ENCODE measurements at regions not wholly inside any gene's neighbourhood (a gene's known extent, or its start where the extent isn't known, plus 50 kb on each side); places are given as distances from the start of the nearest gene placed in this dataset.

GRCh38 chr1:109814993-109815786 is 51.5 kb upstream of the EPS8L3 start:
- Histone ChIP-seq H3K4me3 (replicated peaks in 1 of 3; ENCODE audit: insufficient read depth in 1 of 3, low read depth in 2 of 3, low read length in 3 of 3) (no peak overlapping the region), H3K4me1 (ENCODE audit: insufficient read depth, low read length) (peaks cover 22% of the 10 kb centered on the region), H4K20me1 (ENCODE audit: insufficient read depth, low read length) (no peaks in the 10 kb centered on the region), H3K27ac (ENCODE audit: extremely low read length, insufficient read depth, low read length) (no peak overlapping the region), H3K9me3 (ENCODE audit: low read length) (peaks cover 8% of the 10 kb centered on the region), H3K4me2 (ENCODE audit: low read depth, low read length) (no peak overlapping the region), H2AFZ (ENCODE audit: low read length) (no peak overlapping the region), H3K36me3 (replicated peaks in 1 of 2; ENCODE audit: control insufficient read depth in 1 of 2, insufficient read depth in 2 of 2, low read length in 2 of 2) (no peaks in the 10 kb centered on the region), H3K27me3 (ENCODE audit: control insufficient read depth in 1 of 2, insufficient read depth in 2 of 2, low read length in 2 of 2) (peaks cover 0 to 3% of the 10 kb centered on the region in 2 experiments; a peak in 1 of 5 replicates), H3K9ac (ENCODE audit: insufficient read depth, low read depth, low read length) (no peak overlapping the region), H3K79me2 (ENCODE audit: insufficient read depth, low read length) (no peaks in the 10 kb centered on the region)
- in situ Hi-C loops (cut with HindIII; ENCODE audit: extremely low pct_ligation_motif_present, low pct_unique_long_range_greater_than_20kb), result loop anchor here (5.0 kb wide), 1 partner anchor 82 kb away; no protein-coding TSS in a partner anchor
- BruUV-seq (replicated peaks), result no TSS peak
- CTCF ChIA-PET (ENCODE audit: low intra/inter-chr PET ratio, low total read pairs), result no interaction called here
- 36% methylated on average over 8 of the region's 8 CpGs for WGBS (ENCODE audit: low lambda C conversion rate)
- ATAC-seq, result no peak
- DNase-seq (ENCODE audit: low spot score), result no peak
- intact Hi-C loops (cut with micrococcal nuclease; ENCODE audit: unreplicated experiment), result no loop called here
- POLR2A ChIA-PET, result no interaction called here
- FAIRE-seq, result no peak
- TF ChIP-seq ZBTB8A (CRISPR knock-in tag; IDR thresholded peaks at IDR 0.05; ENCODE audit: borderline replicate concordance, low read depth), result no peak
- no peak for TF ChIP-seq ZSCAN20 (CRISPR knock-in tag; IDR thresholded peaks at IDR 0.05; ENCODE audit: borderline replicate concordance)
- TF ChIP-seq, protein P1, sequence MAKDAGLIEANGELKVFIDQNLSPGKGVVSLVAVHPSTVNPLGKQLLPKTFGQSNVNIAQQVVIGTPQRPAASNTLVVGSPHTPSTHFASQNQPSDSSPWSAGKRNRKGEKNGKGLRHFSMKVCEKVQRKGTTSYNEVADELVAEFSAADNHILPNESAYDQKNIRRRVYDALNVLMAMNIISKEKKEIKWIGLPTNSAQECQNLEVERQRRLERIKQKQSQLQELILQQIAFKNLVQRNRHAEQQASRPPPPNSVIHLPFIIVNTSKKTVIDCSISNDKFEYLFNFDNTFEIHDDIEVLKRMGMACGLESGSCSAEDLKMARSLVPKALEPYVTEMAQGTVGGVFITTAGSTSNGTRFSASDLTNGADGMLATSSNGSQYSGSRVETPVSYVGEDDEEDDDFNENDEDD (CRISPR knock-in tag; IDR thresholded peaks at IDR 0.05; ENCODE audit: borderline replicate concordance), result no peak
- TF ChIP-seq TBP (CRISPR knock-in tag; IDR thresholded peaks at IDR 0.05), result no peak
- TF ChIP-seq, protein P2, sequence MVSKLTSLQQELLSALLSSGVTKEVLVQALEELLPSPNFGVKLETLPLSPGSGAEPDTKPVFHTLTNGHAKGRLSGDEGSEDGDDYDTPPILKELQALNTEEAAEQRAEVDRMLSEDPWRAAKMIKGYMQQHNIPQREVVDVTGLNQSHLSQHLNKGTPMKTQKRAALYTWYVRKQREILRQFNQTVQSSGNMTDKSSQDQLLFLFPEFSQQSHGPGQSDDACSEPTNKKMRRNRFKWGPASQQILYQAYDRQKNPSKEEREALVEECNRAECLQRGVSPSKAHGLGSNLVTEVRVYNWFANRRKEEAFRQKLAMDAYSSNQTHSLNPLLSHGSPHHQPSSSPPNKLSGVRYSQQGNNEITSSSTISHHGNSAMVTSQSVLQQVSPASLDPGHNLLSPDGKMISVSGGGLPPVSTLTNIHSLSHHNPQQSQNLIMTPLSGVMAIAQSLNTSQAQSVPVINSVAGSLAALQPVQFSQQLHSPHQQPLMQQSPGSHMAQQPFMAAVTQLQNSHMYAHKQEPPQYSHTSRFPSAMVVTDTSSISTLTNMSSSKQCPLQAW (CRISPR knock-in tag; IDR thresholded peaks at IDR 0.05), result no peak
- TF ChIP-seq JUND (CRISPR knock-in tag; IDR thresholded peaks at IDR 0.05), result no peak
- TF ChIP-seq, protein P3, sequence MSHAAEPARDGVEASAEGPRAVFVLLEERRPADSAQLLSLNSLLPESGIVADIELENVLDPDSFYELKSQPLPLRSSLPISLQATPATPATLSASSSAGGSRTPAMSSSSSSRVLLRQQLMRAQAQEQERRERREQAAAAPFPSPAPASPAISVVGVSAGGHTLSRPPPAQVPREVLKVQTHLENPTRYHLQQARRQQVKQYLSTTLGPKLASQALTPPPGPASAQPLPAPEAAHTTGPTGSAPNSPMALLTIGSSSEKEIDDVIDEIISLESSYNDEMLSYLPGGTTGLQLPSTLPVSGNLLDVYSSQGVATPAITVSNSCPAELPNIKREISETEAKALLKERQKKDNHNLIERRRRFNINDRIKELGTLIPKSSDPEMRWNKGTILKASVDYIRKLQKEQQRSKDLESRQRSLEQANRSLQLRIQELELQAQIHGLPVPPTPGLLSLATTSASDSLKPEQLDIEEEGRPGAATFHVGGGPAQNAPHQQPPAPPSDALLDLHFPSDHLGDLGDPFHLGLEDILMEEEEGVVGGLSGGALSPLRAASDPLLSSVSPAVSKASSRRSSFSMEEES (CRISPR knock-in tag; IDR thresholded peaks at IDR 0.05), result no peak
- TF ChIP-seq ZNF331 (CRISPR knock-in tag; IDR thresholded peaks at IDR 0.05), result no peak
- TF ChIP-seq, protein P4, sequence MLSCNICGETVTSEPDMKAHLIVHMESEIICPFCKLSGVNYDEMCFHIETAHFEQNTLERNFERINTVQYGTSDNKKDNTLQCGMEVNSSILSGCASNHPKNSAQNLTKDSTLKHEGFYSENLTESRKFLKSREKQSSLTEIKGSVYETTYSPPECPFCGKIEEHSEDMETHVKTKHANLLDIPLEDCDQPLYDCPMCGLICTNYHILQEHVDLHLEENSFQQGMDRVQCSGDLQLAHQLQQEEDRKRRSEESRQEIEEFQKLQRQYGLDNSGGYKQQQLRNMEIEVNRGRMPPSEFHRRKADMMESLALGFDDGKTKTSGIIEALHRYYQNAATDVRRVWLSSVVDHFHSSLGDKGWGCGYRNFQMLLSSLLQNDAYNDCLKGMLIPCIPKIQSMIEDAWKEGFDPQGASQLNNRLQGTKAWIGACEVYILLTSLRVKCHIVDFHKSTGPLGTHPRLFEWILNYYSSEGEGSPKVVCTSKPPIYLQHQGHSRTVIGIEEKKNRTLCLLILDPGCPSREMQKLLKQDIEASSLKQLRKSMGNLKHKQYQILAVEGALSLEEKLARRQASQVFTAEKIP (CRISPR knock-in tag; IDR thresholded peaks at IDR 0.05; ENCODE audit: borderline replicate concordance), result no peak
- no peak for TF ChIP-seq MIER3 (CRISPR knock-in tag; IDR thresholded peaks at IDR 0.05; ENCODE audit: borderline replicate concordance)
- TF ChIP-seq ZNF367 (CRISPR knock-in tag; IDR thresholded peaks at IDR 0.05; ENCODE audit: borderline replicate concordance), result no peak
- no peak for TF ChIP-seq AGO2 (optimal IDR thresholded peaks at IDR 0.05; ENCODE audit: low read depth, low read length)
- no peak for TF ChIP-seq ZNF567 (CRISPR knock-in tag; IDR thresholded peaks at IDR 0.05; ENCODE audit: borderline replicate concordance)
- TF ChIP-seq, protein P5, sequence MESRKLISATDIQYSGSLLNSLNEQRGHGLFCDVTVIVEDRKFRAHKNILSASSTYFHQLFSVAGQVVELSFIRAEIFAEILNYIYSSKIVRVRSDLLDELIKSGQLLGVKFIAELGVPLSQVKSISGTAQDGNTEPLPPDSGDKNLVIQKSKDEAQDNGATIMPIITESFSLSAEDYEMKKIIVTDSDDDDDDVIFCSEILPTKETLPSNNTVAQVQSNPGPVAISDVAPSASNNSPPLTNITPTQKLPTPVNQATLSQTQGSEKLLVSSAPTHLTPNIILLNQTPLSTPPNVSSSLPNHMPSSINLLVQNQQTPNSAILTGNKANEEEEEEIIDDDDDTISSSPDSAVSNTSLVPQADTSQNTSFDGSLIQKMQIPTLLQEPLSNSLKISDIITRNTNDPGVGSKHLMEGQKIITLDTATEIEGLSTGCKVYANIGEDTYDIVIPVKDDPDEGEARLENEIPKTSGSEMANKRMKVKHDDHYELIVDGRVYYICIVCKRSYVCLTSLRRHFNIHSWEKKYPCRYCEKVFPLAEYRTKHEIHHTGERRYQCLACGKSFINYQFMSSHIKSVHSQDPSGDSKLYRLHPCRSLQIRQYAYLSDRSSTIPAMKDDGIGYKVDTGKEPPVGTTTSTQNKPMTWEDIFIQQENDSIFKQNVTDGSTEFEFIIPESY (CRISPR knock-in tag; IDR thresholded peaks at IDR 0.05), result no peak
- no peak for TF ChIP-seq TBX2 (CRISPR knock-in tag; IDR thresholded peaks at IDR 0.05; ENCODE audit: borderline replicate concordance)
- TF ChIP-seq TBL1XR1 (IDR thresholded peaks at IDR 0.05; ENCODE audit: borderline replicate concordance, low read length, partially characterized antibody), result no peak
